Thoracic aorta (tissue), 2 donors: ENCODE measurements at regions not wholly inside any gene's neighbourhood (a gene's known extent, or its start where the extent isn't known, plus 50 kb on each side); places are given as distances from the start of the nearest gene placed in this dataset.
"Not testable (repeated sequence)": the region's sequence is repeated elsewhere in the genome, so short reads cannot be mapped to it uniquely, and the experiment has no call there.

Source experiments
- ATAC-seq: fragments of 150-250 bp; one replicate; pipeline ENCODE4 v1.8.0; 2017; ENCODE audit warnings: low read depth; ENCODE audit not compliant: insufficient number of reproducible peaks, low FRiP score
- DNase-seq: peaks from one replicate; pipeline ENCODE4 v3.0.0-alpha.2; 2020; ENCODE audit warnings: low spot score
- H3K27ac ChIP-seq, 2 donors: fragments of 200-600 bp; sonication (generic); 1 replicate in 1 of 2; 2 replicates in 1 of 2; pipeline ENCODE4 v1.5.1; 2016; ENCODE audit warnings: mild to moderate bottlenecking in 2 of 2, moderate library complexity in 2 of 2
- H3K27me3 ChIP-seq: fragments of 200-600 bp; sonication (generic); replicated peaks from 2 replicates; pipeline ENCODE4 v1.6.0; 2016; ENCODE audit warnings: mild to moderate bottlenecking; ENCODE audit not compliant: insufficient read depth
- H3K36me3 ChIP-seq: fragments of 200-600 bp; sonication (generic); one replicate; pipeline ENCODE4 v1.5.1; 2016
- H3K4me1 ChIP-seq, 2 donors: fragments of 200-600 bp; sonication (generic); 1 replicate in 1 of 2; 2 replicates in 1 of 2; pipeline versions ENCODE4 v1.5.1 to v1.6.0; 2016; ENCODE audit warnings: low read depth in 2 of 2, mild to moderate bottlenecking in 1 of 2; ENCODE audit not compliant: control insufficient read depth in 1 of 2
- H3K4me3 ChIP-seq: fragments of 200-600 bp; sonication (generic); 2 replicates; pipeline ENCODE4 v1.5.1; 2016; ENCODE audit warnings: mild to moderate bottlenecking
- H3K9me3 ChIP-seq: fragments of 200-600 bp; sonication (generic); 2 replicates; pipeline ENCODE4 v1.5.1; 2016
- CTCF ChIP-seq: fragments of 200-600 bp; sonication (generic); IDR thresholded peaks from one replicate; pipeline ENCODE4 v1.5.1; 2019; ENCODE audit warnings: antibody characterized with exemption

GRCh38 chr13:104526561-104526960 is 1460.3 kb upstream of the SLC10A2 start:
- TF ChIP-seq CTCF, result no peak
- H3K36me3 ChIP-seq, result no peaks in the 10 kb centered on the region

GRCh38 chr13:104525467-104525866 is 1459.2 kb upstream of the SLC10A2 start:
- no peak for TF ChIP-seq CTCF
- DNase-seq (no peak), ATAC-seq (no peak)
- Histone ChIP-seq H3K27me3 (no peaks in the 10 kb centered on the region), H3K36me3 (no peaks in the 10 kb centered on the region), H3K4me3 (no peak overlapping the region), H3K9me3 (peaks cover 3% of the 10 kb centered on the region), H3K27ac (no peak overlapping the region), H3K4me1 (no peaks in the 10 kb centered on the region)

More at GRCh38 chr13:104526561-104526960, 1460.3 kb upstream of the SLC10A2 start:
- DNase-seq, result no peak
- H3K4me1 ChIP-seq, result no peaks in the 10 kb centered on the region
- ATAC-seq, result no peak
- H3K27me3 ChIP-seq, result no peaks in the 10 kb centered on the region
- H3K4me3 ChIP-seq, result no peak overlapping the region
- H3K9me3 ChIP-seq, result peaks cover 3% of the 10 kb centered on the region
- no peak overlapping the region for H3K27ac ChIP-seq

- Histone ChIP-seq H3K27me3 (no peaks in the 10 kb centered on the region), H3K4me3 (no peak overlapping the region), H3K36me3 (no peaks in the 10 kb centered on the region), H3K4me1 (no peaks in the 10 kb centered on the region), H3K27ac (no peak overlapping the region), H3K9me3 (peaks cover 3% of the 10 kb centered on the region)
- TF ChIP-seq CTCF, result no peak
- ATAC-seq (no peak), DNase-seq (no peak)
These were observed 1456.2 kb upstream of the SLC10A2 start for GRCh38 chr13:104522235-104523072.

GRCh38 chr13:104510422-104510821 is 1444.2 kb upstream of the SLC10A2 start:
- Histone ChIP-seq H3K27ac (no peak overlapping the region), H3K4me1 (no peaks in the 10 kb centered on the region), H3K27me3 (no peaks in the 10 kb centered on the region), H3K36me3 (no peaks in the 10 kb centered on the region), H3K4me3 (no peak overlapping the region), H3K9me3 (no peaks in the 10 kb centered on the region)
- ATAC-seq, result no peak
- no peak for TF ChIP-seq CTCF
- DNase-seq, result no peak

GRCh38 chr13:104493502-104493901 is 1427.3 kb upstream of the SLC10A2 start:
- not testable (repeated sequence) for H3K9me3 ChIP-seq, H3K27ac ChIP-seq, H3K36me3 ChIP-seq, H3K4me3 ChIP-seq, DNase-seq, H3K4me1 ChIP-seq, H3K27me3 ChIP-seq, ATAC-seq
